Body of pancreas (tissue), 4 donors: ENCODE measurements at regions not wholly inside any gene's neighbourhood (a gene's known extent, or its start where the extent isn't known, plus 50 kb on each side); places are given as distances from the start of the nearest gene placed in this dataset.

Source experiments
- ATAC-seq: fragments of 150-250 bp; one replicate; pipeline ENCODE4 v1.9.1; 2016
- DNase-seq, 4 donors: peaks; one replicate each; pipeline ENCODE4 v3.0.0-alpha.2; 2019
- H3K27ac ChIP-seq, 4 donors: fragments of 200-600 bp; sonication (generic); 1 replicate in 3 of 4; 2 replicates in 1 of 4; pipeline versions ENCODE4 v1.5.1 to v1.6.1; 2016 to 2019; ENCODE audit warnings: mild to moderate bottlenecking in 1 of 4, mixed read lengths in 1 of 4, moderate library complexity in 1 of 4
- H3K27me3 ChIP-seq, 2 donors: fragments of 200-600 bp; sonication (generic); one replicate each; pipeline ENCODE4 v1.6.0; 2016; ENCODE audit warnings: mild to moderate bottlenecking in 1 of 2
- H3K36me3 ChIP-seq, 2 donors: fragments of 200-600 bp; sonication (generic); replicated peaks in 1 of 2; 2 replicates each; pipeline ENCODE4 v1.5.1; 2016; ENCODE audit warnings: low read depth in 2 of 2; ENCODE audit not compliant: insufficient read depth in 1 of 2
- H3K4me1 ChIP-seq: fragments of 200-600 bp; sonication (generic); one replicate; pipeline ENCODE4 v1.6.0; 2016
- H3K4me3 ChIP-seq, 2 donors: fragments of 200-600 bp; sonication (generic); 1 replicate in 1 of 2; 2 replicates in 1 of 2; pipeline ENCODE4 v1.5.1; 2016 to 2019
- H3K9me3 ChIP-seq, 3 donors: fragments of 200-600 bp; sonication (generic); 1 replicate in 2 of 3; 2 replicates in 1 of 3; pipeline ENCODE4 v1.5.1; 2016
- CTCF ChIP-seq, 7 experiments: fragments of 450-650 bp in 4 of 7; fragments of 200-600 bp in 3 of 7; sonication (generic) in 3 of 7; IDR thresholded peaks; one replicate each; pipeline ENCODE4 v1.5.1; 2016 to 2019; ENCODE audit warnings: antibody characterized with exemption in 7 of 7
- POLR2A ChIP-seq, 3 donors: fragments of 450-650 bp; IDR thresholded peaks; one replicate each; pipeline ENCODE4 v1.6.1; 2016; ENCODE audit warnings: antibody characterized with exemption in 3 of 3, mild to moderate bottlenecking in 2 of 3
- WGBS, 2 donors: methylation state at CpG; one replicate each; pipeline ENCODE4 v1.1.5; 2017; 5-methylcytosine and 5-hydroxymethylcytosine counted together
- intact Hi-C: fragments of 100-400 bp; cut with DNase I; formaldehyde crosslinking; loops from one replicate; pipeline ENCODE4 v1.15.1; 2023

- intact Hi-C loops: no loop called here
- H3K9me3 ChIP-seq: no peaks in the 10 kb centered on the region
- no peaks in the 10 kb centered on the region for H3K36me3 ChIP-seq
- no peak overlapping the region for H3K27ac ChIP-seq
- 66 to 72% methylated on average over 4 of the region's 4 CpGs for WGBS, 2 donors
- no peaks in the 10 kb centered on the region for H3K27me3 ChIP-seq
- ATAC-seq: no peak
- DNase-seq: no peak
- TF ChIP-seq POLR2A (IDR thresholded peaks at IDR 0.05) (no peak), CTCF (IDR thresholded peaks at IDR 0.05) (no peak)
- no peak overlapping the region for H3K4me3 ChIP-seq
- no peaks in the 10 kb centered on the region for H3K4me1 ChIP-seq
These were observed 136.1 kb downstream of the HERPUD2 start for GRCh38 chr7:35558841-35559240.

- WGBS, 2 donors: 45 to 48% methylated on average over 8 of the region's 8 CpGs
- no peaks in the 10 kb centered on the region for H3K36me3 ChIP-seq
- no peak overlapping the region for H3K4me3 ChIP-seq
- no peak for ATAC-seq
- H3K4me1 ChIP-seq: no peaks in the 10 kb centered on the region
- intact Hi-C loops: no loop called here
- H3K9me3 ChIP-seq: no peaks in the 10 kb centered on the region
- TF ChIP-seq POLR2A (IDR thresholded peaks at IDR 0.05): no peak
- no peak for TF ChIP-seq CTCF (IDR thresholded peaks at IDR 0.05)
- no peak overlapping the region for H3K27ac ChIP-seq
- no peak for DNase-seq
- no peaks in the 10 kb centered on the region for H3K27me3 ChIP-seq
These were observed 138.1 kb downstream of the HERPUD2 start for GRCh38 chr7:35556515-35557471.

- no peak for ATAC-seq
- no peak for TF ChIP-seq CTCF (IDR thresholded peaks at IDR 0.05)
- no peak for TF ChIP-seq POLR2A (IDR thresholded peaks at IDR 0.05)
- no peak overlapping the region for H3K4me3 ChIP-seq
- H3K27me3 ChIP-seq: no peaks in the 10 kb centered on the region
- 63 to 75% methylated on average over 4 of the region's 4 CpGs for WGBS, 2 donors
- no peak overlapping the region for H3K27ac ChIP-seq
- intact Hi-C loops: no loop called here
- no peak for DNase-seq
- H3K36me3 ChIP-seq: no peaks in the 10 kb centered on the region
- no peaks in the 10 kb centered on the region for H3K9me3 ChIP-seq
- H3K4me1 ChIP-seq: no peaks in the 10 kb centered on the region
These were observed 139.0 kb downstream of the HERPUD2 start for GRCh38 chr7:35555934-35556333.

DNA sequence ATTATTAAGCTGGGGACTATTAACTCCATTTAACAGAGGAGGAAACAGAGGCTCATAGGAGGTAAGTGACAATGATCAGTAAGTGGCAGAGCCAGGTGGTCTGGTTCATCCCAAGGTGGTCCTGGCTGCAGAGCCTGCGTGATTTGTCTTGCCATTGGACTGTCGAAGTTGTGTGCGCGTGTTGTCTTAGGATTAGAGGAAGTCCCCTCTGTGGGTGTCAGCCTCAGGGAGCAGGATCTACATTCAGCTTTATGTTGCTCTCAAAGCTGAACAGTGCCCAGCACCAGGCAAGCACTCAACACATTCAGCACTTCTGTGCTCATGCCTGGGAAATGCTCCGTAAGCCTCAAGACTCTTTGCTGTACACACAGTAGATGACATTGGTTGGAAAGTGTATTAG is 139.5 kb downstream of the HERPUD2 start:
- Histone ChIP-seq H3K9me3 (no peaks in the 10 kb centered on the region), H3K4me1 (no peaks in the 10 kb centered on the region), H3K4me3 (no peak overlapping the region), H3K27ac (no peak overlapping the region), H3K36me3 (no peaks in the 10 kb centered on the region), H3K27me3 (no peaks in the 10 kb centered on the region)
- intact Hi-C loops: no loop called here
- no peak for ATAC-seq
- 92 to 93% methylated on average over 5 of the region's 5 CpGs for WGBS, 2 donors
- TF ChIP-seq POLR2A (IDR thresholded peaks at IDR 0.05) (no peak), CTCF (IDR thresholded peaks at IDR 0.05) (no peak)
- DNase-seq: no peak

DNA sequence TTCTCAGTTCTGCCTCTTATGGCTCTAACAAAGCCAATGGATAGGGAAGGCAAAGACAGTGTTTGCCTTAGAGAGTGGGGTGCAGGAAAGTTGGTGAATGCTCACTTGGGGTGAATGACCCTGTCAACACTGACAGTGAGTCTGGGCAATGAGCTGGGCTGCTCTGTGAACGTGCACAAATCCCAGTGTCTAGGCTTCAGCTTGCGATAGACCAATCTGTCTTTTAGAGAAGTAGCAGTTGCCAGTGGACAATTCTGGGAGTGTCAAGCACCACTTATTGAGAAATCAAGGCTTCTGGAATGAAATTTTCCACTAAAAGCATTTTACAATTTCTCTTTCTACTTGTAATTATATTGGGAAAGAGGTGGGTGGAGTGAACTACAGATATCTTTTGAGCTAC is 141.4 kb downstream of the HERPUD2 start:
- WGBS, 2 donors: 62 to 78% methylated on average over 2 of the region's 2 CpGs
- no peaks in the 10 kb centered on the region for H3K4me1 ChIP-seq
- no peaks in the 10 kb centered on the region for H3K9me3 ChIP-seq
- H3K4me3 ChIP-seq: no peak overlapping the region
- intact Hi-C loops: no loop called here
- no peaks in the 10 kb centered on the region for H3K27me3 ChIP-seq
- H3K36me3 ChIP-seq: no peaks in the 10 kb centered on the region
- TF ChIP-seq POLR2A (IDR thresholded peaks at IDR 0.05) (no peak), CTCF (IDR thresholded peaks at IDR 0.05) (no peak)
- DNase-seq (no peak), ATAC-seq (no peak)
- H3K27ac ChIP-seq: no peak overlapping the region
